ENCODE measurements at regions not wholly inside any gene's neighbourhood (a gene's known extent, or its start where the extent isn't known, plus 50 kb on each side); places are given as distances from the start of the nearest gene placed in this dataset.

DNA sequence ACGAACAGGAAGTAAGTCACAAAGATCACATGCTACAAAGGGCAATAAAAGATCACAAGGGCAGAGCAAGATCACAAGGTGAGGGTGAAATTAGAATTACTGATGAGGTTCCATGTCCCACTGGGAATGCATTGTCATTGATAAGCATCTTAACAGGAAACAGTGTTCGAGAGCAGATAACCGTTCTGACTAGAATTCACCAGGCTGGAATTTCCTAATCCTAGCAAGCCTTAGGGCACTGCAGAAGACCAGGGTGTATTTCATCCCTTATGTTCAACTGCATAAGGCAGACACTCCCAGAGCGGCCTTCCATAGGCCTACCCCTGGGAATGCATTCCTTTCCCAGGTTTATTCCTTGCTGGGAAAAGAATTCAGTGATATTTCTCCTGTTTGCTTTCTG lies 980.6 kb upstream of the LCORL start:
- TF ChIP-seq, protein P1, sequence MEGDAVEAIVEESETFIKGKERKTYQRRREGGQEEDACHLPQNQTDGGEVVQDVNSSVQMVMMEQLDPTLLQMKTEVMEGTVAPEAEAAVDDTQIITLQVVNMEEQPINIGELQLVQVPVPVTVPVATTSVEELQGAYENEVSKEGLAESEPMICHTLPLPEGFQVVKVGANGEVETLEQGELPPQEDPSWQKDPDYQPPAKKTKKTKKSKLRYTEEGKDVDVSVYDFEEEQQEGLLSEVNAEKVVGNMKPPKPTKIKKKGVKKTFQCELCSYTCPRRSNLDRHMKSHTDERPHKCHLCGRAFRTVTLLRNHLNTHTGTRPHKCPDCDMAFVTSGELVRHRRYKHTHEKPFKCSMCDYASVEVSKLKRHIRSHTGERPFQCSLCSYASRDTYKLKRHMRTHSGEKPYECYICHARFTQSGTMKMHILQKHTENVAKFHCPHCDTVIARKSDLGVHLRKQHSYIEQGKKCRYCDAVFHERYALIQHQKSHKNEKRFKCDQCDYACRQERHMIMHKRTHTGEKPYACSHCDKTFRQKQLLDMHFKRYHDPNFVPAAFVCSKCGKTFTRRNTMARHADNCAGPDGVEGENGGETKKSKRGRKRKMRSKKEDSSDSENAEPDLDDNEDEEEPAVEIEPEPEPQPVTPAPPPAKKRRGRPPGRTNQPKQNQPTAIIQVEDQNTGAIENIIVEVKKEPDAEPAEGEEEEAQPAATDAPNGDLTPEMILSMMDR (IDR thresholded peaks at IDR 0.05) = no peak
- no peak for TF ChIP-seq POLR2A (IDR thresholded peaks at IDR 0.05)

All from heart left ventricle (tissue), 13 donors.